Effector memory CD4-positive, alpha-beta T cell (primary cell): ENCODE measurements at regions not wholly inside any gene's neighbourhood (a gene's known extent, or its start where the extent isn't known, plus 50 kb on each side); places are given as distances from the start of the nearest gene placed in this dataset.

Source experiments
- DNase-seq, 3 donors: peaks; one replicate each; pipeline ENCODE4 v3.0.0-alpha.2; 2020
- H3K27ac ChIP-seq: 2 replicates; pipeline ENCODE4 v1.7.0; 2013; ENCODE audit warnings: mild to moderate bottlenecking, low read length, moderate library complexity; ENCODE audit not compliant: insufficient read depth, poor library complexity, severe bottlenecking
- H3K27me3 ChIP-seq: replicated peaks from 2 replicates; pipeline ENCODE4 v1.7.0; 2013; ENCODE audit warnings: mild to moderate bottlenecking, low read length; ENCODE audit not compliant: insufficient read depth, control insufficient read depth, poor library complexity, severe bottlenecking
- H3K36me3 ChIP-seq: 2 replicates; pipeline ENCODE4 v1.7.0; 2013; ENCODE audit warnings: mild to moderate bottlenecking, low read length, moderate library complexity; ENCODE audit not compliant: control insufficient read depth, insufficient read depth
- H3K4me1 ChIP-seq: 2 replicates; pipeline ENCODE4 v1.7.0; 2013; ENCODE audit warnings: low read length, mild to moderate bottlenecking; ENCODE audit not compliant: control insufficient read depth, insufficient read depth, poor library complexity, severe bottlenecking
- H3K4me3 ChIP-seq: 2 replicates; pipeline ENCODE4 v1.7.0; 2013; ENCODE audit warnings: low read length, low read depth, mild to moderate bottlenecking; ENCODE audit not compliant: insufficient read depth, poor library complexity, severe bottlenecking
- H3K9me3 ChIP-seq: 2 replicates; pipeline ENCODE4 v1.7.0; 2013; ENCODE audit warnings: mild to moderate bottlenecking, low read length, moderate library complexity; ENCODE audit not compliant: control insufficient read depth

- Histone ChIP-seq H3K4me1 (no peaks in the 10 kb centered on the region), H3K4me3 (no peak overlapping the region)
Observed at GRCh38 chr21:24023402-24023801, 1583.9 kb downstream of the MRPL39 start.

DNA sequence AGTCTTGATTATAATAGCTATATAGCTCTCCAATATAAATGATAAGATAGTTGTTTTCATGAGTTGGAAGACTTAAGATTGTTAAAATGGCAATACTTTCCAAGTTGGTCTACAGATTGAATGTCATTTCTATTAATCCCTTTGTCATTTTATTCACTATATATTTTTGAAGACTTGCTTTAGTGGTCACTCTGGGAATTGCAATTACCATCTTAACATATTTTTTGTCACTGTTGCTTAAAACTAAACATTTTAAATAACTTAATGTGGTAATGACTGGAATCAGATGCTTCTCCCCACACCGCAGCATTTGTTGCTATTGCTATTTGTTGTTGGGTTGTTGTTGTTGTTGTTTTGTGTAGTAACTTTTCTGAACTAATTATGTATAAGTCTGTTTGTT, 1592.9 kb downstream of the MRPL39 start:
- Histone ChIP-seq H3K27me3 (no peaks in the 10 kb centered on the region), H3K36me3 (no peaks in the 10 kb centered on the region), H3K27ac (no peak overlapping the region), H3K4me1 (no peaks in the 10 kb centered on the region), H3K9me3 (no peaks in the 10 kb centered on the region), H3K4me3 (no peak overlapping the region)
- no peak for DNase-seq

More at GRCh38 chr21:24023402-24023801, 1583.9 kb downstream of the MRPL39 start:
- Histone ChIP-seq H3K9me3 (no peaks in the 10 kb centered on the region), H3K27me3 (no peaks in the 10 kb centered on the region), H3K27ac (no peak overlapping the region), H3K36me3 (no peaks in the 10 kb centered on the region)
- DNase-seq: no peak

- no peak overlapping the region for H3K27ac ChIP-seq
- no peak for DNase-seq
- H3K27me3 ChIP-seq: no peaks in the 10 kb centered on the region
- H3K9me3 ChIP-seq: no peaks in the 10 kb centered on the region
- H3K4me1 ChIP-seq: no peaks in the 10 kb centered on the region
- H3K4me3 ChIP-seq: no peak overlapping the region
- no peaks in the 10 kb centered on the region for H3K36me3 ChIP-seq
Observed at GRCh38 chr21:24011087-24011486, 1596.2 kb downstream of the MRPL39 start.

DNA sequence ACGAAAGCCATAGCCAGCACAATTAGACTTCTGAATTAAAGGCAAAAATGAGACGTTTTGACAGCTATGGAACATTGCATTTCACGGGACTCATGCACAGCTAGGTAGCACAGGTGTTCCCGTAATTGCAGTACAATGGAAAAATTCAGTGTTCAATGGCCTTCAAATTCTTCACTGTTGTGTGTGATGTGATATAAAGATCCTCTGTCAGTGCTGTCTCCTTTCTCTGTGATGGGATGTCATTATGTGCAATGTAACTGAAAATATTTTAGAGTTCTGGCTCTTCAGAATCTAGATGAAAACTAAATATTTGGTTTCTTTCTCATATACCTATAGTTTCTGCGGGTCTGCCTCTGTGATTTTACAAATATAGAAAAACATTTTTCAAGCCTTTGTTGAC, 1599.7 kb downstream of the MRPL39 start:
- no peak for DNase-seq
- no peaks in the 10 kb centered on the region for H3K27me3 ChIP-seq
- H3K4me1 ChIP-seq: no peaks in the 10 kb centered on the region
- no peak overlapping the region for H3K4me3 ChIP-seq
- H3K27ac ChIP-seq: no peak overlapping the region
- no peaks in the 10 kb centered on the region for H3K9me3 ChIP-seq
- H3K36me3 ChIP-seq: no peaks in the 10 kb centered on the region

GRCh38 chr21:23986987-23987386, 1620.3 kb downstream of the MRPL39 start:
- Histone ChIP-seq H3K27me3 (no peaks in the 10 kb centered on the region), H3K36me3 (no peaks in the 10 kb centered on the region), H3K4me1 (no peaks in the 10 kb centered on the region), H3K9me3 (no peaks in the 10 kb centered on the region), H3K27ac (no peak overlapping the region), H3K4me3 (no peak overlapping the region)
- no peak for DNase-seq

GRCh38 chr21:23986214-23986613, 1621.1 kb downstream of the MRPL39 start:
- H3K36me3 ChIP-seq: no peaks in the 10 kb centered on the region
- H3K9me3 ChIP-seq: no peaks in the 10 kb centered on the region
- no peaks in the 10 kb centered on the region for H3K4me1 ChIP-seq
- H3K4me3 ChIP-seq: no peak overlapping the region
- no peaks in the 10 kb centered on the region for H3K27me3 ChIP-seq
- no peak overlapping the region for H3K27ac ChIP-seq
- DNase-seq: no peak

DNA sequence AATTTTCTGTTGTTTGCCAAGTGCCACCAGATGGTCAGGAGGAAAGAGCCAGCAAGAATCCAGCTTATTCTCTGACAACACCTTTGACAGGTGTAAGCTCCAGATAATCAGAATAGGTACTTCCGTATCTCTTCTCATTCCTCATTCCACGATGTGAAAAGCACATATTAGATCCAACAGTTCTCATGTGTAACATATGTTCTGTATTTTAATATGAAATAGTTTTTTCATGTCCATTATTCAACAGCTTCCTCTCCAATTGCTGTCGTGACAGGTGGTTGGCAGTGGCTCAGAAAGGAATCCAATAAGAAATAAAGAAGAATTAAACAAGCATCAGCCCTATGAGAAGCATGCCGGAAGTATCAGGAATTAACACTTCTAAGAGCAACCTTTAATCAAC, 1624.7 kb downstream of the MRPL39 start:
- Histone ChIP-seq H3K27me3 (no peaks in the 10 kb centered on the region), H3K4me3 (no peak overlapping the region), H3K36me3 (no peaks in the 10 kb centered on the region), H3K27ac (no peak overlapping the region), H3K4me1 (no peaks in the 10 kb centered on the region), H3K9me3 (no peaks in the 10 kb centered on the region)
- no peak for DNase-seq

GRCh38 chr21:23977971-23978370, 1629.3 kb downstream of the MRPL39 start:
- Histone ChIP-seq H3K9me3 (no peaks in the 10 kb centered on the region), H3K4me1 (no peaks in the 10 kb centered on the region), H3K36me3 (no peaks in the 10 kb centered on the region), H3K4me3 (no peak overlapping the region), H3K27me3 (no peaks in the 10 kb centered on the region), H3K27ac (no peak overlapping the region)
- no peak for DNase-seq

DNA sequence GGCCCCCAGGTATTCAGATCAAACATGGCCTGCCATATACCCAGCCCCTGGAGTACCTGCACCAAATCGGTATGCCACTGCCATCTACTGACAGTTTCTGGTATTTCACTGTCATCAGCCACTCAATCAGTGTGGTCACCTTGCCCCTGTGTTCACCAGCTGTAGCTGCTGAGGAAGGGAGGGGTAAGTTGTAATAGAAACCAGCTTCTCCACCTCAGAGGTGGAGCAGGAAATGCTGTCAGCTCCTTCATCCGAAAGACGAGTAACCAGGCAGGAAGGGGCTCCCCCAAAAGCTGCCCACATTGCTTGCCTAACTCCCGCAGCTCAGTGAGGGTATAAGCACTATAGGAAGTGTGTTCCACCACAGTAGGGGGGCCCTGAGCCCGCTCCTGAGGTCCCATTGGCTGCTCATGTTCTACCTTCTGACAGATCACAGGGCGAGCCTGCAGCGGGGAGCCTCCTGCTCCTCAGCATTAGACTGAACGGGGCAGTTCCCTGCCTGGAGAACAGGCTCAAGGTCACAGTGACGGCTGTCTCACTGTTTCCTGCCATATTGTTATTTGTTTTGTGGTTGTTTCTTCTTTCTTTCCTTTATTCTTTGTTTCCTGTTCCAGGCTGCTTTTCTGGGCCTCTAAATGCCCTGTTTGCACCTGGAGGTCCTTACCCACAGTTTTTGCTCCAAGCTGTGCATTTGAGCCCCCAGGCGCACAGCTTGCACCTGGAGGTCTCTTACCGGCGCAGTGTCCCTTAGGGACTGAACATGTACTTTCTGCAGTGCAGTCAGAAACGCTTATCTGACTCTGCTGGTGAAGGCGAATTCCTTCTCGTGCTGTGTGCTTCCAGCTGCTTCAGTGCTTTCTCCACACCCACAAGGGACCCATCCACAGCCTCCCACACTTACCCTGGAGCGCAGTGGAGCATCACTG, 1638.3 kb downstream of the MRPL39 start:
- H3K4me3 ChIP-seq: no peak overlapping the region
- no peak overlapping the region for H3K27ac ChIP-seq
- H3K4me1 ChIP-seq: no peaks in the 10 kb centered on the region
- H3K27me3 ChIP-seq: no peaks in the 10 kb centered on the region
- H3K36me3 ChIP-seq: no peaks in the 10 kb centered on the region
- DNase-seq: peak; percentile 42 to 60 (median 56)
- H3K9me3 ChIP-seq: no peaks in the 10 kb centered on the region

DNA sequence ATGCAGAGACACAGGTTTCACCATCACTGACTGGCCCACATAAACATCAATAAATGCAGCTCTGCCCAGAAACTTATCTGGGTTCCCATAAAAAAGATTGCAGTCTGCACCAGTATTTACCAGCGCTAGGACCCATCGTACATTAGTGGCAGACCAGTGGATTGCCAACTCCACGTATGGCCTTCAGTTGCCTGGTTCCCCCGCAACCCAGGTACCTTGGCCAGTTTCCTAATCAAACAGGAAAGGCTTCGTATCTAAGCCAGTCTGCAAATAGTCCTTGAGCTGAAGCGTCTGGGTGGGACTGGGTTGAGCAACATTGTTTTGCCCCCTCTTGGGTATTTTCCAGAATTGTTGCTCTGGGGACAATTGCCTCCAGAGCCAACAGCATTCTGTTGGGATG, 1639.3 kb downstream of the MRPL39 start:
- H3K9me3 ChIP-seq: no peaks in the 10 kb centered on the region

More for the DNA sequence above, 1639.3 kb downstream of the MRPL39 start:
- Histone ChIP-seq H3K4me3 (no peak overlapping the region), H3K27ac (no peak overlapping the region), H3K4me1 (no peaks in the 10 kb centered on the region), H3K27me3 (no peaks in the 10 kb centered on the region), H3K36me3 (no peaks in the 10 kb centered on the region)
- DNase-seq: no peak
